Chondrocyte (in vitro differentiated cells): ENCODE measurements at regions not wholly inside any gene's neighbourhood (a gene's known extent, or its start where the extent isn't known, plus 50 kb on each side); places are given as distances from the start of the nearest gene placed in this dataset.
A peak's percentile ranks its signal among the peaks of the same experiment; 100 is the strongest.

Source experiments
- DNase-seq: peaks from one replicate; pipeline ENCODE4 v3.0.0; 2021; ENCODE audit warnings: mixed read lengths, low spot score
- H3K27ac Mint-ChIP-seq: one replicate; pipeline ENCODE4 v1.8.0; 2021; ENCODE audit warnings: mild to moderate bottlenecking, moderate library complexity, mixed read lengths; ENCODE audit not compliant: unreplicated experiment
- H3K27me3 Mint-ChIP-seq: 2 replicates; pipeline ENCODE4 v1.8.0; 2021; ENCODE audit warnings: low read depth, mixed read lengths
- H3K36me3 Mint-ChIP-seq: 2 replicates; pipeline ENCODE4 v1.8.0; 2021; ENCODE audit warnings: low read depth, mixed read lengths
- H3K4me1 Mint-ChIP-seq: 2 replicates; pipeline ENCODE4 v1.8.0; 2021; ENCODE audit warnings: low read depth, mild to moderate bottlenecking, mixed read lengths
- H3K4me3 Mint-ChIP-seq: one replicate; pipeline ENCODE4 v1.8.0; 2021; ENCODE audit warnings: mild to moderate bottlenecking, moderate library complexity, mixed read lengths; ENCODE audit not compliant: unreplicated experiment
- H3K9me3 Mint-ChIP-seq: 2 replicates; pipeline ENCODE4 v1.8.0; 2021; ENCODE audit warnings: low read depth, mixed read lengths
- TF ChIP-seq, protein P1 (sequence below): fragments of 200-600 bp; sonication (generic); IDR thresholded peaks from 2 replicates; pipeline ENCODE4 v1.5.0; 2021; ENCODE audit warnings: antibody characterized with exemption, mild to moderate bottlenecking, moderate library complexity

GRCh38 chr5:128014578-128014977 lies 69.0 kb upstream of the SLC12A2 start:
- H3K36me3 Mint-ChIP-seq, result peaks cover 1% of the 10 kb centered on the region
- H3K4me1 Mint-ChIP-seq, result no peaks in the 10 kb centered on the region
- DNase-seq, result no peak
- H3K27me3 Mint-ChIP-seq, result no peaks in the 10 kb centered on the region
- no peak overlapping the region for H3K4me3 Mint-ChIP-seq
- H3K27ac Mint-ChIP-seq, result no peak overlapping the region
- H3K9me3 Mint-ChIP-seq, result no peaks in the 10 kb centered on the region
- TF ChIP-seq, protein P1, sequence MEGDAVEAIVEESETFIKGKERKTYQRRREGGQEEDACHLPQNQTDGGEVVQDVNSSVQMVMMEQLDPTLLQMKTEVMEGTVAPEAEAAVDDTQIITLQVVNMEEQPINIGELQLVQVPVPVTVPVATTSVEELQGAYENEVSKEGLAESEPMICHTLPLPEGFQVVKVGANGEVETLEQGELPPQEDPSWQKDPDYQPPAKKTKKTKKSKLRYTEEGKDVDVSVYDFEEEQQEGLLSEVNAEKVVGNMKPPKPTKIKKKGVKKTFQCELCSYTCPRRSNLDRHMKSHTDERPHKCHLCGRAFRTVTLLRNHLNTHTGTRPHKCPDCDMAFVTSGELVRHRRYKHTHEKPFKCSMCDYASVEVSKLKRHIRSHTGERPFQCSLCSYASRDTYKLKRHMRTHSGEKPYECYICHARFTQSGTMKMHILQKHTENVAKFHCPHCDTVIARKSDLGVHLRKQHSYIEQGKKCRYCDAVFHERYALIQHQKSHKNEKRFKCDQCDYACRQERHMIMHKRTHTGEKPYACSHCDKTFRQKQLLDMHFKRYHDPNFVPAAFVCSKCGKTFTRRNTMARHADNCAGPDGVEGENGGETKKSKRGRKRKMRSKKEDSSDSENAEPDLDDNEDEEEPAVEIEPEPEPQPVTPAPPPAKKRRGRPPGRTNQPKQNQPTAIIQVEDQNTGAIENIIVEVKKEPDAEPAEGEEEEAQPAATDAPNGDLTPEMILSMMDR, result no peak

- H3K27me3 Mint-ChIP-seq, result no peaks in the 10 kb centered on the region
- no peak for DNase-seq
- TF ChIP-seq, protein P1, result no peak
- no peaks in the 10 kb centered on the region for H3K4me1 Mint-ChIP-seq
- no peaks in the 10 kb centered on the region for H3K9me3 Mint-ChIP-seq
- no peak overlapping the region for H3K4me3 Mint-ChIP-seq
- H3K36me3 Mint-ChIP-seq, result peaks cover 1% of the 10 kb centered on the region
- H3K27ac Mint-ChIP-seq, result no peak overlapping the region
These were observed 68.1 kb upstream of the SLC12A2 start for GRCh38 chr5:128015478-128015877.

- no peaks in the 10 kb centered on the region for H3K27me3 Mint-ChIP-seq
- H3K27ac Mint-ChIP-seq, result peak overlapping the region; percentile 28
- TF ChIP-seq, protein P1, result no peak
- H3K4me3 Mint-ChIP-seq, result no peak overlapping the region
- H3K9me3 Mint-ChIP-seq, result no peaks in the 10 kb centered on the region
- peaks cover 1% of the 10 kb centered on the region for H3K36me3 Mint-ChIP-seq
- no peaks in the 10 kb centered on the region for H3K4me1 Mint-ChIP-seq
- no peak for DNase-seq
These were observed 67.6 kb upstream of the SLC12A2 start for GRCh38 chr5:128015978-128016377.

- no peaks in the 10 kb centered on the region for H3K27me3 Mint-ChIP-seq
- peaks cover 13% of the 10 kb centered on the region for H3K36me3 Mint-ChIP-seq
- DNase-seq, result no peak
- TF ChIP-seq, protein P1, result no peak
- no peaks in the 10 kb centered on the region for H3K4me1 Mint-ChIP-seq
- no peak overlapping the region for H3K4me3 Mint-ChIP-seq
- peaks cover 10% of the 10 kb centered on the region for H3K9me3 Mint-ChIP-seq
- no peak overlapping the region for H3K27ac Mint-ChIP-seq
These were observed 64.2 kb upstream of the SLC12A2 start for GRCh38 chr5:128019391-128019790.

DNA sequence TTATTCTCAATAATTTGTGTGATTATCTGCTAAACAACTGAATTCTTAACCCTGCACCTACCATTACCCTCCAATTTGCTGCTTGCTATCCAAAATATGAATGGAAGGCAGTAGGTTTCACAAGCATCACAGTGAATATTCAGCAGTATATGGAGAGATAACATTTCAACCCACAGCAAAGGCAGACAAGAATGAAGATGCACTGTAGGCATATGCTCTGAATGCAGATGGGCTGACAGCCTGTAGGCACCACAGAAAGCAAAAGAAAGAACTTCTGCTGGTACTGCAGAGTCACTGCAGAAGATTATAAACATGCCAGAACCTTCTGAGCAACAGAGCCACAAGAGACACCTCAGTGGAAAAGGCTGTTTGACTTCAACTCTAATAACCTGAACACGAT lies 63.6 kb upstream of the SLC12A2 start:
- no peaks in the 10 kb centered on the region for H3K27me3 Mint-ChIP-seq
- peaks cover 13% of the 10 kb centered on the region for H3K36me3 Mint-ChIP-seq
- H3K4me3 Mint-ChIP-seq, result no peak overlapping the region
- no peaks in the 10 kb centered on the region for H3K4me1 Mint-ChIP-seq
- no peak for DNase-seq
- TF ChIP-seq, protein P1, result no peak
- H3K9me3 Mint-ChIP-seq, result peaks cover 10% of the 10 kb centered on the region
- no peak overlapping the region for H3K27ac Mint-ChIP-seq
